GM12878 (cell line): ENCODE measurements at regions not wholly inside any gene's neighbourhood (a gene's known extent, or its start where the extent isn't known, plus 50 kb on each side); places are given as distances from the start of the nearest gene placed in this dataset.

Experiments
- ATAC-seq: fragments of 200-7000 bp; cut with Tn5 transposase; 3 replicates; pipeline ENCODE4 v1.9.1; 2020; ENCODE audit warnings: mild to moderate bottlenecking, moderate library complexity
- BruUV-seq: library from RNA; stranded (reverse); fragments of 400-500 nt; replicated peaks from 2 replicates; lab custom pipeline; 2021; lab: Mats Ljungman, UMichigan
- CTCF ChIA-PET: fragments of 300-600 bp; sonication (Branson Sonifier 250); formaldehyde crosslinking; extraction: SDS; loops from one replicate; lab custom pipeline; 2021; ENCODE audit warnings: inconsistent platforms; lab: Yijun Ruan, JAX
- POLR2A ChIA-PET: fragments of 350-600 bp; formaldehyde crosslinking; extraction: SDS; loops from one replicate; lab custom pipeline; 2021; ENCODE audit warnings: inconsistent platforms; lab: Charles Lee
- RAD21 ChIA-PET: fragments of 300-600 bp; sonication (Branson Sonifier 250); formaldehyde crosslinking; loops from one replicate; lab custom pipeline; 2023; ENCODE audit warnings: antibody characterized with exemption; ENCODE audit not compliant: unreplicated experiment; lab: Charles Lee
- SMC1A ChIA-PET: fragments of 300-600 bp; sonication (Branson Sonifier 250); formaldehyde crosslinking; loops from one replicate; lab custom pipeline; 2023; ENCODE audit not compliant: unreplicated experiment, uncharacterized antibody; lab: Charles Lee
- DNase-seq: peaks from one replicate; pipeline ENCODE4 v3.0.0-alpha.2; 2011; ENCODE audit warnings: low read depth, low spot score
- FAIRE-seq: peaks from 3 replicates; lab custom pipeline; 2011; peaks lifted over from hg19 to GRCh38; lab: Jason Lieb, UNC
- H2AFZ ChIP-seq: 2 replicates; pipeline ENCODE4 v1.6.0; 2011; ENCODE audit warnings: low read depth, low read length, control low read depth; ENCODE audit not compliant: control insufficient read depth
- H3K27ac ChIP-seq: 2 replicates; pipeline ENCODE4 v1.5.1; 2011; ENCODE audit warnings: control low read depth; ENCODE audit not compliant: control insufficient read depth, insufficient read depth
- H3K27me3 ChIP-seq, 2 experiments: replicated peaks in 1 of 2; 2 replicates each; pipeline versions ENCODE4 v1.6.0 to v1.6.1; 2011; ENCODE audit warnings: low read length in 1 of 2; ENCODE audit not compliant: control insufficient read depth in 2 of 2, insufficient read depth in 2 of 2
- H3K36me3 ChIP-seq, 2 experiments: 2 replicates each; pipeline ENCODE4 v1.5.1; 2011; ENCODE audit warnings: low read length in 1 of 2; ENCODE audit not compliant: control insufficient read depth in 2 of 2, insufficient read depth in 2 of 2
- H3K4me1 ChIP-seq: 2 replicates; pipeline ENCODE4 v1.6.1; 2011; ENCODE audit warnings: mild to moderate bottlenecking, low read length, moderate library complexity, mixed read lengths; ENCODE audit not compliant: control insufficient read depth, insufficient read depth
- H3K4me2 ChIP-seq: 2 replicates; pipeline ENCODE4 v1.6.0; 2011; ENCODE audit warnings: control low read depth; ENCODE audit not compliant: control insufficient read depth, insufficient read depth
- H3K4me3 ChIP-seq: fragments of 200-600 bp; sonication (generic); 2 replicates; pipeline ENCODE4 v1.5.1; 2016
- H3K79me2 ChIP-seq: 2 replicates; pipeline ENCODE4 v1.6.0; 2011; ENCODE audit warnings: low read length; ENCODE audit not compliant: control insufficient read depth, insufficient read depth
- H3K9ac ChIP-seq: 2 replicates; pipeline ENCODE4 v1.8.0; 2011; ENCODE audit warnings: low read length, control low read depth, mixed read lengths; ENCODE audit not compliant: control insufficient read depth, insufficient read depth
- H3K9me3 ChIP-seq: replicated peaks from 3 replicates; pipeline ENCODE4 v1.5.1; 2011; ENCODE audit warnings: mild to moderate bottlenecking, low read length; ENCODE audit not compliant: control insufficient read depth, insufficient read depth
- H4K20me1 ChIP-seq: 2 replicates; pipeline ENCODE4 v1.6.0; 2011; ENCODE audit not compliant: control insufficient read depth, insufficient read depth
- BCL11A ChIP-seq: IDR thresholded peaks from 2 replicates; pipeline ENCODE4 v1.6.1; 2011; ENCODE audit warnings: low read depth, low read length
- CBFB ChIP-seq: IDR thresholded peaks from 2 replicates; pipeline ENCODE4 v1.6.1; 2016; ENCODE audit warnings: antibody characterized with exemption, low read depth
- CUX1 ChIP-seq: IDR thresholded peaks from 2 replicates; pipeline ENCODE4 v1.6.1; 2012; ENCODE audit warnings: improper control_type of control experiment, low read depth, low read length; ENCODE audit not compliant: insufficient replicate concordance
- E2F4 ChIP-seq: IDR thresholded peaks from 2 replicates; pipeline ENCODE4 v1.6.1; 2012; ENCODE audit warnings: low read depth, low read length, improper control_type of control experiment
- EZH2 ChIP-seq: IDR thresholded peaks from 2 replicates; pipeline ENCODE4 v1.6.1; 2012; ENCODE audit warnings: low read depth, mild to moderate bottlenecking, control low read depth, inconsistent platforms, low read length, borderline replicate concordance; ENCODE audit not compliant: control insufficient read depth
- IRF3 ChIP-seq: fragments of 450-650 bp; IDR thresholded peaks from 2 replicates; pipeline ENCODE4 v1.6.1; 2014; ENCODE audit warnings: mild to moderate bottlenecking
- IRF5 ChIP-seq: fragments of 450-650 bp; IDR thresholded peaks from 2 replicates; pipeline ENCODE4 v1.6.1; 2017; ENCODE audit warnings: borderline replicate concordance
- MAX ChIP-seq: IDR thresholded peaks from 2 replicates; pipeline ENCODE4 v1.6.1; 2012; ENCODE audit warnings: low read depth, low read length, improper control_type of control experiment
- MEF2B ChIP-seq: fragments of 450-650 bp; IDR thresholded peaks from 2 replicates; pipeline ENCODE4 v1.6.1; 2018; ENCODE audit warnings: mild to moderate bottlenecking, moderate library complexity; ENCODE audit not compliant: partially characterized antibody, poor library complexity, severe bottlenecking
- MTA2 ChIP-seq: fragments of 450-650 bp; IDR thresholded peaks from 2 replicates; pipeline ENCODE4 v1.6.1; 2016; ENCODE audit warnings: low read depth, mild to moderate bottlenecking, moderate library complexity
- PML ChIP-seq: IDR thresholded peaks from 2 replicates; pipeline ENCODE4 v1.6.1; 2012; ENCODE audit warnings: low read length, inconsistent platforms
- RUNX3 ChIP-seq: IDR thresholded peaks from 2 replicates; pipeline ENCODE4 v1.6.1; 2012; ENCODE audit warnings: low read length, inconsistent platforms
- SIX5 ChIP-seq: IDR thresholded peaks from 2 replicates; pipeline ENCODE4 v1.6.1; 2011; ENCODE audit warnings: mild to moderate bottlenecking, low read depth, low read length, moderate library complexity; ENCODE audit not compliant: severe bottlenecking
- STAT3 ChIP-seq: IDR thresholded peaks from 2 replicates; pipeline ENCODE4 v1.6.1; 2011; ENCODE audit warnings: low read depth, low read length, improper control_type of control experiment
- YY1 ChIP-seq: IDR thresholded peaks from 2 replicates; pipeline ENCODE4 v1.6.1; 2011; ENCODE audit warnings: low read depth, mild to moderate bottlenecking, low read length
- ZNF207 ChIP-seq: fragments of 450-650 bp; IDR thresholded peaks from 2 replicates; pipeline ENCODE4 v1.6.1; 2014; ENCODE audit warnings: antibody characterized with exemption, mild to moderate bottlenecking, borderline replicate concordance
- WGBS: methylation state at CpG from one replicate; pipeline ENCODE4 v1.1.6; 2016; ENCODE audit warnings: low lambda C conversion rate; ENCODE audit not compliant: insufficient replicate concordance, insufficient coverage; ENCODE audit errors: missing lambda C conversion rate; 5-methylcytosine and 5-hydroxymethylcytosine counted together
- in situ Hi-C: fragments of 300-500 bp; cut with MboI; formaldehyde crosslinking; loops from 9 replicates; pipeline ENCODE4 v1.14.3; 2018; ENCODE audit warnings: mixed read lengths
- intact Hi-C: fragments of 100-400 bp; cut with micrococcal nuclease; formaldehyde crosslinking; loops from one replicate; pipeline ENCODE4 v1.14.2; 2022; ENCODE audit not compliant: unreplicated experiment

- ChIA-PET POLR2A (no interaction called here), SMC1A (no interaction called here), RAD21 (no interaction called here), CTCF (no interaction called here)
- Histone ChIP-seq H3K9ac (no peak overlapping the region), H3K27me3 (0 out of 4 replicates have a peak, but pooled peaks cover 1 to 3% of the 10 kb centered on the region in 2 experiments), H3K36me3 (no peaks in the 10 kb centered on the region), H3K27ac (no peak overlapping the region), H3K4me2 (no peak overlapping the region), H4K20me1 (no peaks in the 10 kb centered on the region), H3K9me3 (no peaks in the 10 kb centered on the region), H2AFZ (no peak overlapping the region), H3K4me3 (no peak overlapping the region), H3K79me2 (no peaks in the 10 kb centered on the region), H3K4me1 (no peaks in the 10 kb centered on the region)
- no TSS peak for BruUV-seq
- intact Hi-C loops (no loop called here), in situ Hi-C loops (no loop called here)
- 17% methylated on average over 6 of the region's 6 CpGs for WGBS
- DNase-seq = no peak
- no peak for FAIRE-seq
- no peak for ATAC-seq
- TF ChIP-seq E2F4 (no peak), CUX1 (no peak), IRF5 (no peak), MAX (no peak), BCL11A (no peak), CBFB (no peak), PML (no peak), YY1 (no peak), IRF3 (no peak), EZH2 (no peak), RUNX3 (no peak), MTA2 (no peak), MEF2B (no peak), STAT3 (no peak), ZNF207 (no peak), SIX5 (no peak)
Observed at GRCh38 chr2:15745907-15746702, 154.4 kb downstream of the DDX1 start.
